HG03025 (cell line): ENCODE measurements at regions not wholly inside any gene's neighbourhood (a gene's known extent, or its start where the extent isn't known, plus 50 kb on each side); places are given as distances from the start of the nearest gene placed in this dataset.

Source experiments
- ATAC-seq: cut with Tn5 transposase; IDR thresholded peaks from one replicate; pipeline ENCODE4 v1.9.1; 2021; ENCODE audit warnings: mild to moderate bottlenecking, moderate library complexity; ENCODE audit not compliant: unreplicated experiment, low FRiP score

DNA sequence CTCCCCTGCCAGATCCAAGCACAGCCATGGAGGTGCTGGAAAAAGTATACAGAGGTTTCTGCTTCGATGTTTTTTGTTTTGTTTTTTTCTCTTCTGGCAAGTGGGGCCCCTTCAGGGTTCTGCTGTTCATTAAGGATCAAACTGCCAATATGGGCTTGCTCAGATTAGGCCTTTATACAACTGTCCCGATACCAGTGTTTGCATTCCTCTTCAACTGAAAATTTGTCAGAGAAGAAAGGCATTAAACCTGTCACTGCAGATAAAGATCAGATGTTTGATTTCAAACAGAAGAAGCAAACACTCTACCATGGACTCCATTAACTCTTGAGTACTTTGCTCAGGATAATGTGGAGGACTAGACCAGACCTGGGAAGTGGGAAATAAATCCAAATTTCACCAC lies 396.0 kb upstream of the SMIM21 start:
- ATAC-seq = no peak

DNA sequence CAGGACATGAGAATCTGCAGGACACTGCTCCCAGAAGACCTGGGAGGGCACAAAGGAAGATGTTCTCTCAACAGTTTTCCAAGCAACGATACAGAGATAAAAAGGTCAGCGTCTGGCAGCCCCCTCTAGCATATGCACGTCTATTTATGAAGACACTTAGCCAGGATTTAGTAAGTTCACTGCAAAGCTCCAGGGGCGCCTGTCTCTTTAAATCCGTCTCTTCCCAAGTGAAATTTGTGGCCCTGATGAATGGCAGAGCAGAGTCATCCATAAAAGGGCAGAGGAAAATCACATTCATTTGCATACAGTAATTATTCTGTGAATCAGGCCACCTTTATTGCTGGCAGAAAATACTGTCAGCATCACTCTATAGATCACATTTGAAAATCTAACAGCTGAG lies 390.9 kb upstream of the SMIM21 start:
- no peak for ATAC-seq

DNA sequence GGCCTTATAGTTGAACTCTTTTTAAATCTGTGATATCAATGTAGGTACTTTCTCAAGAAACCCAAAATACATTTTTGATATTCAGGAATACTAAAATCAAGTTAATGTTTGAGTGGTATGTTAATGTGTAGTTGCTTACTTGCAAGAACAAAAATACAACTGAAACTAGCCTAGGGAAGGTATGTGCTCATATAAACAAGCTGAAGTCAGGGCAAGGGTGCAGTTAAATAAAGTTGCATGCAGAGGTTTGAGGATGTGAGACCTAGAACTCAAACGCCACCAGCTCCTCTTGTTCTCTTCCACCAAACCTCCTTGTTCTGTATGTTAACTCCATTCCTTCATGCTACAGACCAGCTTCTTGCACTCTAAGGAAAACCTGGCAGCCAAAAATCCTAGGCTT lies 388.3 kb upstream of the SMIM21 start:
- ATAC-seq = no peak

DNA sequence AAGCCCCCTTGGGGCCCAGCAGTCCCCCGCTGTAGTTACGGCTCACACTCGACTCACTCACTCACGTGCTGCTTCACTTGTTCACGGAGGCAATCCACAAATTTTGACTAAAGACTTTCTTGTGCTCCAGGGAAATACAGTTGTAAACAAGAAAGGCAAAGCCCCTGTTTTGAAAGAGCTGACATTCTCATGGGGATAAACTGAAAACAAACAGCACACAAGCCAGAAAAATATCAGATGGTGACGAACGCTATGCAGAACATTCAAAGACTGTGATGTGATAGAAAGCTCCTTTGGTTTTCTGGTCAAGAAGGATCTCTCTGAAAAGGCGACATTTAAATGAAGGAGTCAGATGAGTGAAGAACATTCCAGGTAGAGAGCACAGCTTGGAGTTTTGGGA lies 385.3 kb upstream of the SMIM21 start:
- no peak for ATAC-seq

DNA sequence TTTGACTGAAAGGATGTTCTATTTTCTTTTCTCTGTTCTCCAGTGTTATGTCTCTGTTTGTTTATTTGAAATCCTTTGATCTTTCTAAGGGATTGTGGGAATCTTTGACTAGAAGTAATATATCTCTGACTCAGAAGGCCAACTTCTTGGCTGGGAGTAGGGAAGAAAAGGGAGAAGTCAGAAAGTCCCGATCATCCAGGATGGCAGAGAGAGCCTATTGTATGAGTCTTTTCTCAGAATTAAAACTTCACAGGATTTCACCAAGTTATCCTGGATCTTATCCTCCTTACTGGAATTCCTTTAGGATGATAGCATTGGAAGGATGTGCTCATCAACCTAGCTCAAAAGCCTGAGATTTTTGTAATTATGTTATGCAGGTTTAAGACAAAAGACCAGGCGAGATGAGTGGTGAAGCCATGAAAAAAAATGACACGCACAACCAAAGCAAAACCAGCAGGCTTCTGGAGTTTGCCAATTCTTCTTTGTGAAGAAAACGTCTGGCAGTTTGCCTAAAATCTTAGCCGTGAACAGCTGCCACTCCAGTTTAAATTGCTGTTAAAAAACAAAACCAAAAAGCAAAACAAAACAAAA lies 383.6 kb upstream of the SMIM21 start:
- no peak for ATAC-seq

DNA sequence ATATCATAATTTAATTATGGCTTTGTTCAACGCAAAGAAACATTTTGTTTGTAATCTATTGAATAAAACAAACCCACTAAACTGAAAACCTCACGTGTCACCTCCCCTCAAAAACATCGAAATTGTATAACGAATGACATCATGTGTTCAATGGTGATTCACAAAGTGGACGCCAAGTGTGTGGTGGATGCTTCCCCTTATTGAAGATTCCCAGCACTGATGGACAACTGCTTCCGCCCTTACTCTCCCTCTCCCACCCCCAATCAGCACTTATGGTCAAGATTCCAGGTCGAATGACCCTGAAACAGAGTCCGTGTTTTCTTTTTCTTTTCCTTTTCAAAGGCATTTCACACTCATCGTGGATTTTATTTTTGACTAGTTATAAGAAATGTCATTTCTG lies 383.0 kb upstream of the SMIM21 start:
- ATAC-seq = no peak

DNA sequence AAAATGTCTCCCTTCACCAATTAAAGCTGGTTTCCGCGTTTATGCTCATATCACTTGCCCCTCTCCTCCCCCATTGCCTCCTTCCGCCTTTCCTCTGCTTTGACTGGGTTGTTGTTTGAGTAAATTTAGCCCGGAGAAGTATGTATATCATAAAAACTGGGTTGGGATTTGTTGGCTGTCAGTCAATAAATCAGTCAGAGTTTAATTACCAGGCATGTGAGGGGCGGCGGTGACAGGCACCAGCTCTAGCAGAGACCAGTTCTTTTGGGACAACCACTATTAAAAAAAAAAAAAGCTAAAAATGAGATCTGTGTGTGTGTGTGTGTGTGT lies 382.4 kb upstream of the SMIM21 start:
- no peak for ATAC-seq

DNA sequence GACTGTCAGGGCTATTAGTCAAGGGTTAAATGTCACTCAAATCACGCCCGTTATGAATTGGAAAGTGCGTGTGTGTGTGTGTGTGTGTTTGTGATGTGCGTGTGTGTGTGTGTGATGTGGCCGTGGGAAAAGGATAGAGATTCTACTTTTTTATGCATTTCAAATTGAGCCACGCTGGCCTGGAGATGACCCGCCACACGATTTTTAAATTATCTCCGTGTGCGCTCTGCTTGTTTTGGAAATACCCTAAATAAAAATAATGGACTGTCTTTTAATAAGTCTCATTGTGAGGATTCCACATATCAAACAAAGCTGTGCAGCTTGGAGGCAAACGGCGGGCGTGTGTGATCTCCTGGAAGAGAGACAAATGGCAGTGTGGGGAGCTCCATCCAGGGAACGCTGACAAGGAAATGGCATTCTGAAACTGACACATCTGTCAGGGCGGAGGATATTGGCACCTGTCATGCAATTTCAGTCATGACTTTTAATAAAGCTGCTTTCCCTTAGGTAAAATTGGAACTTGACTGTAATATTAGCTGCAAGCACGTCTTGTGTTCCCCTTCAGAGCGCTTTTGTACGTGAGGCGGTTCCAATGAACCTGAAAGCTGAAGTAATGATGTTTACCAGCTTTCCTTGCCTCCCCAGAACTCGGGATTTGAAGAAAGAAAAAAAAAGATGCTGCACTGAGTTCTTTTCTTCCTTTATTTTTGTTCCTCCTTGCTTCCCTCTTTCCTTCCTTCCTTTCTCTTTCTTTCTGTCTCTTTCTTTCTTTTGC lies 381.8 kb upstream of the SMIM21 start:
- ATAC-seq = no peak

DNA sequence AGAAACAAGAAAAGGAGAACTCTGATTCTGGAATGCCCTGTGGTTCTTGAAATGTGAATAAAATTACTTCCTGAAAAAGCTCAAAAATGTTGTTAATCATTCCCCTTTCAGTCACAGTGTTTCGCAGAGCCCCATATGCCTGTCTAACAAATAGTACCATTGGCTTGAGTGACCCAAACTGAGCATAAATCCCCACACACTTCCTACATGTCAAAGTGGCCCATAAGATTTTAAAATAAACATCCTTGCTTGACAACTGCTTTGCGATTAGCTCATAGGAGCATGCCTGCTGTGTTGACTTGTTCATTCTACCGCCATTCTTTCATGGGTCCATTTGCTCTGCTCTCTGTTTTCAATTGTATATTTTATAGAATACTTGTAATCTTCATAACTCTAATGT lies 377.8 kb upstream of the SMIM21 start:
- ATAC-seq = no peak

DNA sequence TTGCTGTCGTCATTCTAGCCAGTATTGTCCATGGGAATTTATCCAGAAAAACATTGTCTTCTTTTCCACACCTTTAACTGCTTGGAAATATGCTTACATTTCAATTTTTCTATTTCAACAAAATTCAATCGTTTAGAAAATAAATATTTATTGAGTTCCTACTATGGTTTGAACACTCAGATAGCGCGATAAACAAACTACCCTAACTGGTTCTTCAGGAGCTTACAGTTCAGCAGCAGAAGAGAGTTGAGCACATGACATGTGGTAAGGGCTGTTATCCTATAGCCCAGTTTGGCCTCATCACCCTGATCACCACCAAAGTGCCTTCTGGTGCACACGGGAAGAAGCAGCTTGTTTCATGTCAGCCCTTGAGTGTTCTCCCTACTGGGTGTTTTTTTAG lies 375.2 kb upstream of the SMIM21 start:
- no peak for ATAC-seq

DNA sequence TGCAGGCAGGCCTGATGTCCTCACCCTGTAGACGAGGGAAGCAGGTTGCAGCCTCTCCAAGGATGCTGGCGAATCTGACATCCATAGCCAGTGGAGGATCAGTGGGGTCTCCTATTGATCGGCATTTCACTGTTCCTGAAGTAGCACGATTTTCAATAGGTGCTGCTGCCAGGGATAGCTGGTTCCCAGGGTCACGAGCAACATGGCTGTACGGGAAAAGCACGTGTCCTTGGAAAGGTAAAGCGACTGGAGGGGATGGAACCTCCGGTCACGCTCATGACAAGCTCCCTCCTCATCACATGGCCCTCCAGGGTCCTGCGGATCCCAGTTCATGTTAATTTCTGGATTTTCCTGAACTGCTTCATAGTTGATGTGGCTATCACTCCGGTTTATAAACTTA lies 373.7 kb upstream of the SMIM21 start:
- ATAC-seq = no peak

DNA sequence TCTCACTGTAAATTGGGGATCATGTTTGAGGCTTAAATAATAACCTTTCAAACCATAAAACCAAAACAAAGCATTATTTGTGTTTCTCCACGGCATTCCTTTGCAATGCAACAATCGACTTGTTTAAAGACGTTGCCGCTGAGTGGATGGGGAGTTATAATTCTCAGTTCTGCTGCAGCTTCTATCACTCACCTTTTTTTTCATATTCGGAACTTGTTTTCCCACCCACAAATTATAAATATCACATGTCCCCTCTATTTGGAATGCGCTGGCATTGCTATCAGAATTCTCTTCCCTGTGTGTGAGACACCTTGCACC lies 372.8 kb upstream of the SMIM21 start:
- no peak for ATAC-seq

DNA sequence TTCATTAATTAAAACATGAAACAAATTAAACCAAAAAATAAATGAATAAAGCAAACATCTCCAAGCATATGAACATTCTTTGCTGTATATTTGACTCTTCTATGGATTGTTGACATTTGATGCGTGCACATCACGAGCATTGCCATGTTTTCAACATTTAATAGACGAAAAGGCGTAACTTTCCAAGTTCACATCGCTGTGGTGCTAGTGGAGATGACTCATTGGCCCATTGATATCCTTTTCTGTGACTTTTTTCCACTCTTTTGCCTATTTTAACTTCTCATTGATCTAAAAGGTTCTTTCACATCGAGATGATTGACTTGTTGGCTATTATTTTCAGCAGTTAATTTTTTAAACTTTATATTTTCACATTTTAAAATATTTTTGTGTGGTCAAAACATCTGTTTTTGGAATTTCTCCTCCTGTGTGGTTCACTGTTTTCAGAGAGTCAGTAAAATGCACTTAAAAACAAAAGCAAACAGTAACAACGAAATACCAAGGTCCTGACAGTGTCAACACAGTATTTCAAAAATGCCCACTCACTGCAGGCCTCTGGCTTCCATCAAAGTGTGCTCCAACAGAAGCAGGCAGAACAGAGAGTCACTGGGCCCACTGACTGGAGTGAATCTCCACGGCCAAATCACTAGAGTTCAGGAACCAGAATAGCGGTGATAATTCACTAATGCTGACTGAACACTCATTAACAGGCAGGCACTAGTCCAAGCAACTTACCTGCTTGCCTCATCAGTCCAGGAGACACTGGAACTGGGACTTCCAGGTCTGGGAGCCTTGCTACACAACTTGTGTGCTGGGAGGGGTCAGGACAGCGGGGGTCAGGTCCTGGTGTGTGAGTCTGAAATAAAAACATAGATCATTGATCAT lies 372.2 kb upstream of the SMIM21 start:
- ATAC-seq = no peak

DNA sequence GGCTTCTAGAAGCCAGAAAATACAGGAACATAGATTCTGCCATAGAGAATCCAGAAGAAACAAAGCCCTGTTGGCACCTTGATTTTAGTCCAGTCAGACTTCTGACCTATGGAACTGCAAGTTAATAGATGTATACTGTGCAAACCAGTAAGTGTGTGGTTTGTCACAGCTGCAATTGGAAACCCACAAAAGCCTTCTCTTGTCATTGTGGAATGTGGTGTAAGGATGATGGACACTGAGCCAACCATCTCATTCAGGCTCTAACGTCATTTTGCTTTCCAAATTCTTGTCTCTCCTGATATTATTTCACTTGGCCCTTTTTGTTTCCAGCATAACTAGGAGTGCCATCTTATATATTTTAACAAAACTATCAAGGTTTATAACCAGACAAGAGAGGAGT lies 369.5 kb upstream of the SMIM21 start:
- no peak for ATAC-seq

DNA sequence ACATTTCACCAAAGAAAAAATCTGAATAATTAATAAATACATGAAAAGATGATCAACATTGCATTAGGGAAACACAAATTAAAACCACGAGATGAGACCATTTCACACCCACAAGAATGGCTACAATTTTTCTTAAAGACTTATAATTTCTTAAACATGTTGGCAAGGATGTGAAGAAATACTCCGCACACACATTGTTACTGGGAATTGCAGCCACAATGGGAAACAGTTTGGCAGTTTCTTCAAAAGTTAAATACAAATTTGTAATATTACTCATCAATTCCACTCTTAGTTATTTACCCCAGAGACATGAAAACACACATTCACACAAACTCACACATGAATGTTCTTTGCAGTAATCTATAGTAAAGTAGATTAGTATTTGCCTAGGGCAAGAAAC lies 363.3 kb upstream of the SMIM21 start:
- ATAC-seq = no peak

DNA sequence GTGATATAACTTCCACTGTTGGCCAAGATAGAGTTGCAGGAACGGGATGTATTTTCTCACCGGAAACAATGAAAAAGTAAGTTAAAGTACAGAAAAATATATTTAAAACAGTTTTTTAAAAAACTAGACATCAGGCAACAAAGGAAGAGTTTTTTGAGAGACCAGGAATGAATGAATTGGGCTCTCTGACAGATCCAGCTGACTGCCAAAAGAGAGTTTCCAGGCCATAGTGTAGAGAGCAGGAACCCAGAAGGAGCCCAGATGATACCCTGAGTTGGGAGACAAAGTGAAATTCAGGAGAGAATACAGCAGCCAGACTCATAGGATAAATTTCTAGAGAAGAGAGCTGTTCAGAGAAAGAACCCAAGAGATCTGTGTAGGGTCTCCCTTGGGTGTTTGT lies 362.6 kb upstream of the SMIM21 start:
- no peak for ATAC-seq

DNA sequence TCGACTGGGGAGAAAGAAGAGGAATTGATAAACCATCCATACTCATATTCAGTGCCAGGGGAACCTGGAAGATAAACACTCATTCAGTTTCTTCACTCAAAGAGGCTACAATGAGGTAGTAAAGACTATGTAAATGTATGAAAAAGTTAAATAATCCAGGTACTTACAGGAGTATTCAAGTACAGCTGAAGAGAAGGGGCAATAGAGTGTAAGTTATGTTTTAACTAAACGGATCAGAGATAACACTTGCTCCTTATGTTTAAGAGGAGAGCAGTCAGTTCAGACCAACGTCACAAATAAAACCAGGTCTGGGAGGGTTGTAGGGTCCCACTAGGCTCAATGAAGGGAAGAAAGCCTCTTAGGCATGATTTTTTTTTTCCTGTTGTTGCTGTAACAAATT lies 358.3 kb upstream of the SMIM21 start:
- ATAC-seq = no peak

DNA sequence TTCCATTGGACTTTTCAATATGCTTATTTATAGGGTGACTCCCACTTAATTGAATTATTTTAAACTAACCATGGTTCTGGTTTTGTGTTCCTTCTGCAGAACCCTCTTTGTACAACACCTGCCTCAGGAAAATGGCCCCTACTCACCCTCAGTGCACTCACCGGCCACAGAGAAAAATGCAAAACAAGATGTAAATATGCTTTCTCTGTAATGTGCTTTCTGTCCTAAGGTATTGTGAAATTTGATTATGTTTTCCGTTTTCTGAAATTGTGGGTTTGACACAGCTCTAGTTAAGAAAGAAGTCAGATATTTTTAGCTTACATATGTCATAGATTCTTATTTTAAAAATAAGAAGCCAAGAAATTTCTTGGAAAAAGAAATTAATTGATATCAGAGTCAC lies 357.7 kb upstream of the SMIM21 start:
- no peak for ATAC-seq

DNA sequence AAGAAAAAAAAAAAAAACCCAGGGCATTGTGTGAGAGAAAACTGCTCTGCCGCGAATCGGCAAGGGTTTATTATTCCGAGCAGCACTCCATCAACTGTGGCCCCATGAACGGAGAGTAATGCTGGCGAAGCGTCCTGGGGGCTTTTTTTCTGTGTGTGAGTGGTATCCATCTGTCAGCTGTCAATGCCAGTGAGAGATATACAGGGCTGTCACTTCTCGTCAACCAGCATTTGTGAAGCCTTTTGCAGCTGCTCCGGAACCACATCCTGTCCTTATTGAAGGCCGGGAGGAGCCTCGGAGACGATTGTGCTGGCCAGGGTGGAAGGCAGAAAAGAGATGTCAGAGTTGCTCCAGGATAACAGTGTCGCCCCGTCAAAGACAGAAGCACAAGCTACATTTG lies 356.9 kb upstream of the SMIM21 start:
- no peak for ATAC-seq

DNA sequence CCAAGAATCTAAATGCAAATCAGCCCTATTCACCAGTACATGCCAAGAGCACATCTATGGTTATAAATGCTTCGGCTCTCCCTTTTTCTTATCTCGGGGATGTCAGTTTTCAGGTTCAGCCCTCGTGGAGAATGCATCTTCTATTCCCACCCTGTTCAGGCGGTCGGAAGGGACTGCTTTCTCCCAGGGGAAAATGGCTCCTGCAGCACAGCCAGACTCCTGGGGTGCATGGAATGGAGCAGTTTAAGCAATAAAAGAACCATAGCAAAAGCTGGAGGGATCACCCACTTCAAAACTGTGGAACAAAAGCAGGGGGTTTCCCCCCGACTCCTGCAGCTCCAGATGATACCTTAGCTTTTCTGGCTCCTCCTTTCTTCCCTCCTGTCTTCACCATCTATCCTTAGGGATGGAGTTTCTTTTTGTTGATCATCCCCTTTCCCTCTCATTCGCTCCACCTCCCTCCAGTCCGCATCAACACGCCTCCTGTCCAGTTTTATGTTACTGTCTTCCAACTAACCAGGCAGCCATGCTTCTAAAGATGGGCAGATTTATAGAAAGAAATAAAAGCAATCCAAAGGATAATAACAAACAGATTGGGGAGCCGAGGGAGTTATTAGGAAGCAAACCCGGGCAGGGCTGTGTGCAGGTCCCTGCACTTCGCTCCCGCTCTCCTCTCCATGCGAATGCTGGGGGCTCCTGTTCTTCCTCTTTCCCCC lies 356.2 kb upstream of the SMIM21 start:
- no peak for ATAC-seq

DNA sequence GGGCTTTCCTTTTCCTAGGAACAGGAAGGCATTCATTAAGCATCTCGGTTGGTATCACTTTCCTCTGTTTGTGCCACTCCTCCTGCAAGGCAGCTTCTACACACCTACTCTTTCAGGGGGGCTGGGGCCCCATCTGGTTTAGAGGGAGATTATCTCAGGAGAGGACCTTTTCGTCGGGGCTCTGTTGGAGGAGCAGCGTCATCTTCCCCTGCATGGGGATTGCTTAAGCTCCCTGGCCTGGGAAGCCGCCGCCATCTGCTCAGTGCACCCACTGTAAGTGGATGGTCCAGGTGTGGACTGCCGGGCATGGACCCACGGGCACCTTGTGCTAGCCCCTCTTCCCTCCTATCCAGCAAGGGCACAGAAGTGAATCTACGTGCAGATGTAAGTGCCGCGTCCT lies 355.3 kb upstream of the SMIM21 start:
- ATAC-seq = no peak
